GM21390 (cell line): ENCODE measurements at regions not wholly inside any gene's neighbourhood (a gene's known extent, or its start where the extent isn't known, plus 50 kb on each side); places are given as distances from the start of the nearest gene placed in this dataset.
"Not testable (repeated sequence)": the region's sequence is repeated elsewhere in the genome, so short reads cannot be mapped to it uniquely, and the experiment has no call there.

Source experiments
- ATAC-seq: cut with Tn5 transposase; IDR thresholded peaks from one replicate; pipeline ENCODE4 v1.9.1; 2021; ENCODE audit not compliant: unreplicated experiment

- no peak for ATAC-seq
Observed at GRCh38 chr2:185984670-185985069, 246.1 kb downstream of the FSIP2 start.

GRCh38 chr2:185988907-185989306, 250.3 kb downstream of the FSIP2 start:
- ATAC-seq = not testable (repeated sequence)

GRCh38 chr2:185990861-185991525, 252.4 kb downstream of the FSIP2 start:
- ATAC-seq = no peak

- ATAC-seq = no peak
Observed at GRCh38 chr2:185998562-185999070, 260.0 kb downstream of the FSIP2 start.

DNA sequence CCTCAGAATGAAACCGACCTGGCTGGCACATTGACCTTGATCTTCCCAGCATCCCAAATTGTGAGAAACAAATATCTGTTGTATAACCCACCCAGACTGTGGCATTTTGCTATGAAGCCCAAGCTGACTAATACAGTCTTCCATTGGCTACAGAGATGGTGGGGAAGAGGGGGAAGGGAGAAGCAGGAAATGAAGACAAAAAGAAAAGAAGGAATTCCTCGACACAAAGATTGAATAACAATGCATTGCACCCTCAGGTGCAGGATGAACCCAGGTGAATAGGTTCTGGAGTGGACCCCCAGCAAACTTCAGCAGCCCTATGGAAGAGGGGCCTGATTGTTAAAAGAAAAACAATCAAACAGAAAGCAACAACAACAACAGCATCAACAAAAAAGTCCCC, 270.7 kb downstream of the FSIP2 start:
- no peak for ATAC-seq

- ATAC-seq = no peak
Observed at GRCh38 chr2:186017278-186017677, 278.7 kb downstream of the FSIP2 start.

- no peak for ATAC-seq
Observed at GRCh38 chr2:186024921-186025320, 286.3 kb downstream of the FSIP2 start.

DNA sequence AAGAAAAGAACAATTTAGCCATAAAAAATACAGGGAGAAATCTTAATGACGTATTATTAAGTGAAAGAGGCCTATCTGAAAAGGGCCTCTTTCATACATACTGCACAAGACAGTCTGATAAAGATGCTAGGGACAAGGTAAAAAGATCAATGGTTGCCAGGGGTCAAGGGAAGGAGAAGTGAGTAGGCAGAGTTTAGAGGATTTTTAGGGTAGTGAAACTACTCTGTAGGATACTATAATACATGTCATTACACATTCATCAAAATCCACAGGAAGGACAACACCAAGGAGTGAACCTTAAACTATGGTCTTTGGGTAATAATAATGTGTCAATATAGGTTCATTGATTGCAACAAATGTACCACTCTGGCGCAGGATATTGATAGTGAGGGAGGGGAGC, 289.3 kb downstream of the FSIP2 start:
- ATAC-seq = no peak

- no peak for ATAC-seq
Observed at GRCh38 chr2:186031229-186031628, 292.6 kb downstream of the FSIP2 start.

GRCh38 chr2:186032102-186032738, 293.6 kb downstream of the FSIP2 start:
- no peak for ATAC-seq

DNA sequence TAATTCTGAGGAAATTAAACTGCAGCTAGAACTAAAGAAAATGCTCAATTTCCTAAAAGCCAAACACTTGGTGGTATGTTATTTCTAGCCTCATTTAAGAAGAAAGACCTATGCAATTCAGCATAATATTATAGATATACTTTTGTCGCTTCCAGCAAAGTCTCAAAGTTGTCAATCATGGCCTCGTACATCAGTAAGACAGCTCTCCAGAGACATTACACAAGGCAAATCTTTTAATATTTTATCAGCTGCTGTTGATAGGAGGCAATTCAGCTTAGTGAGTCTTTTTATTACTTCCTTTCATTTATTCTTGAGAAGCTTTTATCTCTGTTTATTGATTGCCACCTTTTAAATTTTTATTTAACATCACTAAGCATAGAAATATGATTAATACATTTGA, 294.3 kb downstream of the FSIP2 start:
- ATAC-seq = no peak

DNA sequence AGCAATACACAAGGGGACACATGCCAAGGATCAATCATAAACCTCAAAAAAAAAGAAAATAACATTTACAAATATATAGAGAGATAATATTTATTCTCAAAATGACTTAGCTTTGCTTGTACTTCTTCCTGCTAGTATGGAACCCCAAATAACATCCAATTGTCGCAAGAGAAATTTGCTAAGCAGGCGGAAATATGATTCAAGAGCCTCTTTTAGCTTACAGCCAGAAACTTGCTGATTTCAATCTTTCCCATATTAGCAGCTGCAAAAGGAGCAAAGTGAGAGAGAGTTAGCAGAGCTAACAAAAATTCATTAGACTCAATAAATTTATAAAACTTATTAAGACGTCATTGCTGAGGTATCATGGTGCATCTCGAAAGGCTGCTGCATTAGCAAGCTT, 294.9 kb downstream of the FSIP2 start:
- no peak for ATAC-seq

DNA sequence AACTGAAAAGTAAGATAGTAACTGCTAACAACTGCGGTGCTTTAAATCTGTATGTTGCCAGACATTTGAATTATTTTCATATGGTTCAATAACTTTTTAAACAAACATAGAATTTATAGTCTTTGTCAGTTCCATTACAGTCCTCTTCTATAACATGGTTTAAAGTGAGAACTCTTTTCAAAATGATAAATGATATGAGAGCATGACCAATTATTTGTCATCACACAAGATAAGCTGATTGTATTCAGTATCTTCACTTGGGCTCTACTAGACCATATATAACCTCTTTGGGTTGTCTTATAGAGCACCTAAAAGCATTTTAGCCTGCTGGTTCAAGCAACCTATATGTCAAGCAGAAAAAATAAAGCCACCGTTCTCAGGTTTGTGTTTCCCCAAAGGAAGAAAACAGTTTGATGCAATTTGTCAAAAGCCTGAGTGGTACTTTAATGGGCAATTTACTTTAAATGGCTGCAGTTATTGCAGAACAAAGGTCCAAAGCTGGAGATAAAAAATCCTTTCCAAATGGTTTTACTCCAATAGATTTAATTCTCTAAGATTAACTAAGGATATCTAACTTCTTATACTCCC, 298.4 kb downstream of the FSIP2 start:
- ATAC-seq = no peak

GRCh38 chr2:186042207-186043028, 303.8 kb downstream of the FSIP2 start:
- ATAC-seq = no peak

DNA sequence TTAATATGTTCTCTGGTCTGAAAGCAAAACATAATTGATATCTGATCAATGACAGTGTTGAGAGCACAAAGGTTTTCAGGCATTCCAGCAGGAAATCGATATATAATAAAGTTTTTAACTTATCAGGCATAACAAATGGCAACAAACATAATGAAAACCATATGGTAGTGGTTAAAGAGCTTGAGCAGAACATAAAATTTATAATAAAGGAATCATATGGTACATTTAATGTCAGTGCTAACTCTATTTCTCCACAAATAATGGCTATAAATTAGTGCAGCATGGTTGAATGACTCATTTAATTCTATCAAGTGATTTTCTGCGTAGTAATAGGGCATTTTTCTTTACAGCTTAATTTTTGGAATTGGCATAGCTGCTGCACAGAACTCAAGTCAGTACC, 306.2 kb downstream of the FSIP2 start:
- no peak for ATAC-seq

GRCh38 chr2:186052930-186053329, 314.3 kb downstream of the FSIP2 start:
- ATAC-seq = no peak

- no peak for ATAC-seq
Observed at GRCh38 chr2:186058614-186059013, 320.0 kb downstream of the FSIP2 start.

DNA sequence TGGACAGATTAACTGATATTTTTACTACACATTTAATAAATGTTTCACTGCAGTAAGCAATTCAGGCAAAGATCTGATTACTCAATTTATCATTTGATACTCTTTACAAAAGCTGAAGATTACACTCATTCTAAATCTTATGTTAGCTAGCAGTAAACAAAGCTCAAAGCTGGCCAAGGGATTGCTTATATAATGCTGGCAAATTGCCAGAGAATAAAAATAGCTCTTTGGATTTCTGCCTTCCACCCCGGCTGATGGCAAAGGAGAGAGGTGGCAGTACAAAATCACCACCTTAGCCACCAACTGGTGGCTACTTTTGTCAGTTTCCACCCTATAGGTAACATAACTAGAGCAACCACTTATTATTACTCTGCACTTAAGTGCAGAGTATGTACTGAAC, 320.5 kb downstream of the FSIP2 start:
- ATAC-seq = no peak

DNA sequence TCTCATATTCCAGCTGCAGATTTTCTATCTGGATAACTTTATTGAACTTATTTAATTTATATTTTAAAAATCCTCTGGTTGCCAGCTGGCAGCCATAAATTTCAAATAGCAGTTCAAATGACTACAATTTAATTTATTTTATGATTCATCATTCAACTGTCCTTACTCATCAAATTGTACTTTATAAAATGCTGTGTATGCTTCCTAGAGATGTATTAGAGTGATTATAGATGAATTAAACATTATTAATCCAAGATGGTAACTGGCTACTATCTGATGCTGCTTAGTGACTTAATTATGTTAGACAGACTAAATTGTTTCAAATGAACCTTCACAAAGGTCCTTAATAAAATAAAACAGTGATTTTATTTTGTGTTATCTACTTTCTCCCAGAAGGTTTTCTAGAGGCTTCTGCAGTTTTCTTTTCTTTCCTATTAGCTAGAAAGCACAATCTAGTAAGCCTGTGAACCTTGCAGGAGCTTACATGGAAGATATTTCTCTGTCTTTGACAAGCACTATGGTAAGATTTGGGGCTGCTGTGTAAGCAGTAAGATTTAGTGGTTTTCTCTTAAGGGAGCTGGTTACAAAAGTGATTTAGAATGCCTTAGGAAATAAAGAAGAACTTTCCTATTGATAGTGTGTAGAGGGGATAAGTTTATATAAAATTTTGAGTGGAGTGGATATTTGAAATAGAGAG, 322.3 kb downstream of the FSIP2 start:
- no peak for ATAC-seq

- ATAC-seq = no peak
Observed at GRCh38 chr2:186064507-186064906, 325.9 kb downstream of the FSIP2 start.

- no peak for ATAC-seq
Observed at GRCh38 chr2:186065491-186065890, 326.9 kb downstream of the FSIP2 start.
